ENCODE measurements at regions not wholly inside any gene's neighbourhood (a gene's known extent, or its start where the extent isn't known, plus 50 kb on each side); places are given as distances from the start of the nearest gene placed in this dataset.

DNA sequence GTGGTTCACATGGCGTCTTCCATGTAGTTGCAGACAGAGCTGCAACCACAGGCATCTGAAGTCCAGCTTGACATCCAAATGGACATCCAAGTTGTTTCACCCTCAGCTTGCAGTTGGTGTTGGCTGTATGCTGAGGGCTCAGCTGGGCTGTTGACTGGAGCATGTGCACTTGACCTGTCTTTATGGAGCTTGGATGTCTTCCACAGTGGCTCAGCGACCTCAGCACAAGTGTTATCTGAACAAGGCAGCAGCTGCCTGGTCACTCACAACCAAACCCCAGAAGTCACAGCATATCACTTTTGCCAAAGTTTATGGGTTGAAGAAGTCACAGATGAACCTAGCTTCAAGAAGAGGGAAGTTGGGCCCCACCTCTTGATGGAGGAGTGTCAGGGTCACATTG is 92.9 kb downstream of the TPRA1 start:
- no peak overlapping the region for H3K27ac ChIP-seq (ENCODE audit: insufficient read depth, low read depth, low read length)
- no peaks in the 10 kb centered on the region for H3K9me1 ChIP-seq (replicated peaks; ENCODE audit: control insufficient read depth, extremely low read depth, insufficient read depth, low read length)
- H3K27me3 ChIP-seq (ENCODE audit: control insufficient read depth in 2 of 2, insufficient read depth in 2 of 2, low read length in 2 of 2): no peaks in the 10 kb centered on the region
- CTCF ChIA-PET: no interaction called here
- DNase-seq (ENCODE audit: low read depth, low spot score) (no peak), FAIRE-seq (no peak)
- no peak overlapping the region for H3K9ac ChIP-seq (replicated peaks; ENCODE audit: extremely low read depth, insufficient read depth, low read length)
- no peak overlapping the region for H3K4me2 ChIP-seq (ENCODE audit: insufficient read depth, low read length)
- no peaks in the 10 kb centered on the region for H3K9me3 ChIP-seq (replicated peaks; ENCODE audit: control insufficient read depth, insufficient read depth, low read length)
- no peak overlapping the region for H3K4me3 ChIP-seq (replicated peaks in 1 of 3; ENCODE audit: insufficient read depth in 1 of 3, low read depth in 1 of 3, low read length in 3 of 3)
- no peaks in the 10 kb centered on the region for H3K79me2 ChIP-seq (ENCODE audit: control insufficient read depth, insufficient read depth, low read length)
- no TSS peak for BruUV-seq (replicated peaks)
- TF ChIP-seq JUN (IDR thresholded peaks at IDR 0.05; ENCODE audit: borderline replicate concordance, insufficient read depth, insufficient read length, low read depth) (no peak), POLR2A (IDR thresholded peaks at IDR 0.05; ENCODE audit: low read depth, low read length) (no peak), FOS (IDR thresholded peaks at IDR 0.05; ENCODE audit: borderline replicate concordance, insufficient read depth, low read length) (no peak), MYC (IDR thresholded peaks at IDR 0.05; ENCODE audit: low read depth, low read length) (no peak), EZH2 (IDR thresholded peaks at IDR 0.05; ENCODE audit: borderline replicate concordance, low read depth, low read length, severe bottlenecking) (no peak), GATA2 (IDR thresholded peaks at IDR 0.05; ENCODE audit: insufficient read depth, insufficient read length, low read depth, low read length) (no peak), POLR2AphosphoS5 (IDR thresholded peaks at IDR 0.05; ENCODE audit: insufficient read depth, low read depth, low read length) (no peak)
- TF ChIP-seq, protein P1, sequence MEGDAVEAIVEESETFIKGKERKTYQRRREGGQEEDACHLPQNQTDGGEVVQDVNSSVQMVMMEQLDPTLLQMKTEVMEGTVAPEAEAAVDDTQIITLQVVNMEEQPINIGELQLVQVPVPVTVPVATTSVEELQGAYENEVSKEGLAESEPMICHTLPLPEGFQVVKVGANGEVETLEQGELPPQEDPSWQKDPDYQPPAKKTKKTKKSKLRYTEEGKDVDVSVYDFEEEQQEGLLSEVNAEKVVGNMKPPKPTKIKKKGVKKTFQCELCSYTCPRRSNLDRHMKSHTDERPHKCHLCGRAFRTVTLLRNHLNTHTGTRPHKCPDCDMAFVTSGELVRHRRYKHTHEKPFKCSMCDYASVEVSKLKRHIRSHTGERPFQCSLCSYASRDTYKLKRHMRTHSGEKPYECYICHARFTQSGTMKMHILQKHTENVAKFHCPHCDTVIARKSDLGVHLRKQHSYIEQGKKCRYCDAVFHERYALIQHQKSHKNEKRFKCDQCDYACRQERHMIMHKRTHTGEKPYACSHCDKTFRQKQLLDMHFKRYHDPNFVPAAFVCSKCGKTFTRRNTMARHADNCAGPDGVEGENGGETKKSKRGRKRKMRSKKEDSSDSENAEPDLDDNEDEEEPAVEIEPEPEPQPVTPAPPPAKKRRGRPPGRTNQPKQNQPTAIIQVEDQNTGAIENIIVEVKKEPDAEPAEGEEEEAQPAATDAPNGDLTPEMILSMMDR (IDR thresholded peaks at IDR 0.05; ENCODE audit: extremely low read depth in 1 of 2, insufficient read depth in 1 of 2, low read depth in 1 of 2, low read length in 2 of 2): no peak
- TF ChIP-seq, protein P2, sequence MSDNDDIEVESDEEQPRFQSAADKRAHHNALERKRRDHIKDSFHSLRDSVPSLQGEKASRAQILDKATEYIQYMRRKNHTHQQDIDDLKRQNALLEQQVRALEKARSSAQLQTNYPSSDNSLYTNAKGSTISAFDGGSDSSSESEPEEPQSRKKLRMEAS (IDR thresholded peaks at IDR 0.05; ENCODE audit: insufficient read depth, insufficient read length): no peak
- dilution Hi-C loops (cut with MboI; ENCODE audit: extremely low pct_ligation_motif_present, low sequenced_read_pairs) (no loop called here), intact Hi-C loops (cut with micrococcal nuclease) (no loop called here)
- no peaks in the 10 kb centered on the region for H3K36me3 ChIP-seq (ENCODE audit: control insufficient read depth in 2 of 2, extremely low read depth in 1 of 2, insufficient read depth in 2 of 2, low read length in 2 of 2)
- no peak overlapping the region for H2AFZ ChIP-seq (ENCODE audit: low read depth, low read length)
- no peaks in the 10 kb centered on the region for H3K4me1 ChIP-seq (ENCODE audit: control insufficient read depth, extremely low read depth, insufficient read depth, low read length)
- no peaks in the 10 kb centered on the region for H4K20me1 ChIP-seq (replicated peaks; ENCODE audit: control insufficient read depth, extremely low read depth, insufficient read depth, low read length)
- POLR2A ChIA-PET: no interaction called here

Data from endothelial cell of umbilical vein (primary cell).